ENCODE measurements at regions not wholly inside any gene's neighbourhood (a gene's known extent, or its start where the extent isn't known, plus 50 kb on each side); places are given as distances from the start of the nearest gene placed in this dataset.
A peak's percentile ranks its signal among the peaks of the same experiment; 100 is the strongest.
"Not testable (repeated sequence)": the region's sequence is repeated elsewhere in the genome, so short reads cannot be mapped to it uniquely, and the experiment has no call there.

DNA sequence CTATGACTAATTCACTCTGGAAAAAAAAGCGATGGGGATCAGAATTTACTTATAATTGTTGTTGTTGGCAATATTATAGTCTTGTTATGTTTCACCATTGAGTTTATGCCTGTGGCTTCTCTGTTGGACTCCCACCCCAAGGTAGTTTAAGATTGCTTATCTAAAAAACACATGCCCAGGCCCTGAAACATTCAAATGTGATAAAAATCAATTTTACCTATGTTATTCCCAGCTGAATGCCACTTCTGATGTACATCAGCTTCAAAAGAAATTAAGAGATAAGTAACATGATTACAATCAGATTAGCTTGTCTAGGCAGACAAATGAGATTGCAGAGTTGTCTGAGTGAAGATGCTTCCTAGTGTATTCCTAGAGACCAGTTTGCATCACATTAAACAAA is 484.7 kb downstream of the PCDH7 start:
- DNase-seq = no peak

DNA sequence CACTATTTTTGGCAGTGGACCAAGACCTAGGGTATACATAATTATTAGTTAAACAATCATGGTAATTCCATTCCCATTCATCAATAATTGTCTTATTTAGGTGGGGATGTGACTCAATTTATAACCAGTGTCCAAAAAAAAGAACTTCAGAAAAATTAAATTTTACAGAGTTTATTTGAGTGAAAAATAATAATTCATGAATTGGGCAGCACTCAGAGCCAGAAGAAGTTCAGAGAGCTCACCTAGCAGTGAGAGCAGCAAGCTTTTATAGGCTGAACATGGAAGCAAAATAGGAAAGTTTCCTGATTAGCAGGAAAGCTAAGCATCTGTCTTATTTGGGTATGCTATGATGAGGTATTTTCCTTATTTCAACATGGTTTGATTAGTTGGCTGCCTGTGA is 500.8 kb downstream of the PCDH7 start:
- no peak for DNase-seq

- no peak for DNase-seq
Measured at GRCh38 chr4:31228068-31228467, 507.9 kb downstream of the PCDH7 start.

- no peak for DNase-seq
Measured at GRCh38 chr4:31230594-31230993, 510.4 kb downstream of the PCDH7 start.

- DNase-seq = peak; percentile 66
Measured at GRCh38 chr4:31234494-31234893, 514.3 kb downstream of the PCDH7 start.

GRCh38 chr4:31234901-31235300 is 514.7 kb downstream of the PCDH7 start:
- no peak for DNase-seq

- DNase-seq = peak; percentile 72
Measured at GRCh38 chr4:31236020-31236638, 516.0 kb downstream of the PCDH7 start.

GRCh38 chr4:31236639-31237173 is 516.5 kb downstream of the PCDH7 start:
- no peak for DNase-seq

- DNase-seq = no peak
Measured at GRCh38 chr4:31237233-31237632, 517.1 kb downstream of the PCDH7 start.

DNA sequence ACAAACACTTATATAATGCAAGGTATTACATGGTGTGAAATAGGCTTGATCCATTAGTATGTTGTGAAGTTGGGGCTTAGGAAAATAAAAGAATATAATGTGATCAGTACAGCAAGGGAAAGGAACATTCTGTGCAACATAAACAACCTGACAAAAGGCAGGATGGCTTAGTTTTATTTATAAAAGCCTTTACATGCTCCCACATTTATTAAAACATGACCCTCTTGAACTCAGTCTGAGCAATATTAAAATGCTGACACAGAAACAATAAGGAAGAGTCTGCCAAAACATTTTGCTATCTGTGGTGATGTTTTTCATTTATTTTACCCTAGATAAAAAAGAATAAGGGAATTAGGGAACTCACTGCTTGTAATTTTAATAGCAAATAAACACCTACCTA is 519.7 kb downstream of the PCDH7 start:
- no peak for DNase-seq

DNA sequence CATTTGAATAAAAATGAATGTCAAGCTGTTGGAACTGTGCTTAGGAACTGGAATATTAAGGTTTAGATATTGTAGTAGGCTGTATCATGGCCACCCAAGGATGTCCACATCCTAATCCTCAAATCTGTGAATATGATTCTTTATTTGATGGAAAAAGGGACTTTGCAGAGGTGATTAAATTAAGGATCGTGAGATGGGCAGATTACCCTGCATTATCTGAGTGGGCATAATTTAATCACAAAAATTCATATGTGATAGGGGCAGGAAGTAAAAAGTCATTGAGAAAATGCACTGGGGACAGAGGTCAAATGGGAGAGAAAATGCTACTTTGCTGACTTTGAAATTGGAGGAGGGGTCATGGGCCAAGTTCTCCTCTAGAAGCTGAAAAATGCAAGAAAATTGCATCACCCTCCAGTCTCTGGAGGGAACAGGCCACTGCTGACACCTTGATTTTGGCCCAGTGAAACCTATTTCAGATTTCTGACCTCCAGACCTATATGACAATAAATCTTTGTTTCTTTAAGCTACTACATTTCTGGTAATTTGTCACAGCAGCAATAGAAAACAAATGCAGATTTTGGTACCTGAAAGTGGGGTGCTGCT is 521.4 kb downstream of the PCDH7 start:
- no peak for DNase-seq

DNA sequence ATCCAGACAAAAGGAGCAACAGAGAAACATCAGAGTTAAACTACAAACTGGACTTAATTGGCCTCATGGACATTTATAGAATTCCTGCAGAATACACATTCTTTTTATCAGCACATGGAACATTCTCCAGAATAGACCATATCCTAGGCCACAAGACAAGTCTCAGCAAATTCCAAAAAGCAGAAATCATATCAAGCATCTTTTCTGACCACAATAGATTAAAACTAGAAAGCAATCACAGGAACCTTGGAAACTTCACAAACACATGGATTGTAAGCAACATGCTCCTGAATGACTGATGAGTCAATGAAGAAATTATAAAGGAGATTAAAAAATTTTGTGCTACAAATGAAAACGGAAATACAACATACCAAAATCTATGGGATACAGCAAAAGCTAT is 526.7 kb downstream of the PCDH7 start:
- DNase-seq = no peak

- no peak for DNase-seq
Measured at GRCh38 chr4:31259119-31259518, 539.0 kb downstream of the PCDH7 start.

- DNase-seq = no peak
Measured at GRCh38 chr4:31261632-31262031, 541.5 kb downstream of the PCDH7 start.

DNA sequence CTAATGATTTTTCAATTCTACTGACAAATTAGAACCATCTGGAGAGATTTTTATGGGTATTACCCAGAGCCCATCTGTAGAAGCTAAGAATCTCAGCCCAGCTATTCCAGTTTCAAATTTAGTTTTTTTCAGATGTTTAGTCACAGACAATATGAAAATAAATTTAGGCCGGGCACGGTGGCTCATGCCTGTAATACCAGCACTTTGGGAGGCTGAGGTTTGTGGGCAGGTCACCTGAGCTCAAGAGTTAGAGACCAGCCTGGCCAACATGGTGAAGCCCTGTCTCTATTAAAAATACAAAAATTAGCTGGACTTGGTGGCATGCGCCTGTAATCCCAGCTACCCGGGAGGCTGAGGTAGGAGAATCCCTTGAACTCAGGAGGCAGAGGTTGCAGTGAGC is 545.9 kb downstream of the PCDH7 start:
- DNase-seq = not testable (repeated sequence)

DNA sequence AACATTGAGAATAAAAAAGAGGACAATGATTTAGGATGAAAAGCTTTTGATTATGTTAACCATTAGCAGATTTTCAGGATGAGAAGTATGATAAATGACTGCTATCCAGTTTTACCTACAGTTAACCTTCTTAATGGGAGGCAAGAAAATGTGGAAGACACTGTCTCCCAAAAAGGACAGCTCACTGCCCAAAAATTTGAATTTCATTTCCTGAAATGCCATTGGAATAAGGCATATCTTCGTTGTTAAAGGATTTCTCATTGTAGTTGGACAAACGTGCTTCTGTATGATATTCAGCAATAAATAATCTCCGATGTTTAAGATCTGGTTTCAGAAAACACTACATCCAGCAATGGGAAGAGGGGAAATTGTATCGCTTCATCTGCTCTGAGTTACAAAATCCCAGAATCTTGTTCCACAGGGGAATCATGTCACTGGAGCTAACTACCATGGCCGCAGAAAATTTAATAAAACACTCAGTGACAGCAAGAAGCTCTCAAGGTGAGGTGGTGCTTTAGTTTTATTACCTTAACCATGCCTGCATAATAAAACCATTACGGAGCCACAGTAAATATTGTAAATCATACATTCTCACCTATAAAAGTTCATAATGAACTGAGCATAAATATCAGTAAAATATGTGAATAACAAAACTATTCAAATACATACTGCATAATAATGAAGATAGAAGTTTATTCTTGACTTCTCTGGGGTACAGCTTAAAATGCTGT is 552.3 kb downstream of the PCDH7 start:
- DNase-seq = no peak

GRCh38 chr4:31275906-31276305 is 555.7 kb downstream of the PCDH7 start:
- DNase-seq = no peak

GRCh38 chr4:31283679-31284078 is 563.5 kb downstream of the PCDH7 start:
- no peak for DNase-seq

- DNase-seq = no peak
Measured at GRCh38 chr4:31290836-31291235, 570.7 kb downstream of the PCDH7 start.

DNA sequence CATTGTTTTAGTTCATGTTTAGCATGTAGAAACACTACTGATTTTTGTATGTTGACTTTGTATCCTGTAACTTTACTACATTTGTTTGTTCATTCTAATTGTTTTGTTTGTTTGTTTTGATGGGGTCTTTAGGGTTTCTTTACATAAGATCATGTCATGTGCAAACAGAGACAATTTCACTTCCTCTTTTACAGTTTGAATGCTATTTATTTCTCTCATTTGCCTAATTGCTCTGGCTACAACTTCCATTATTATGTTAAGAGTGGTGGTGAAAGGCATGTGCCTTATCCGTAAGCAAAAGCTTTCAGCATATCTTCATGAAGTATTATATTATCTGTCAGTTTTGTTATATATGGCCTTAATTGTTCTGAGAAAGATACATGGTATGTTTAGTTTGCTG is 571.1 kb downstream of the PCDH7 start:
- no peak for DNase-seq

DNA sequence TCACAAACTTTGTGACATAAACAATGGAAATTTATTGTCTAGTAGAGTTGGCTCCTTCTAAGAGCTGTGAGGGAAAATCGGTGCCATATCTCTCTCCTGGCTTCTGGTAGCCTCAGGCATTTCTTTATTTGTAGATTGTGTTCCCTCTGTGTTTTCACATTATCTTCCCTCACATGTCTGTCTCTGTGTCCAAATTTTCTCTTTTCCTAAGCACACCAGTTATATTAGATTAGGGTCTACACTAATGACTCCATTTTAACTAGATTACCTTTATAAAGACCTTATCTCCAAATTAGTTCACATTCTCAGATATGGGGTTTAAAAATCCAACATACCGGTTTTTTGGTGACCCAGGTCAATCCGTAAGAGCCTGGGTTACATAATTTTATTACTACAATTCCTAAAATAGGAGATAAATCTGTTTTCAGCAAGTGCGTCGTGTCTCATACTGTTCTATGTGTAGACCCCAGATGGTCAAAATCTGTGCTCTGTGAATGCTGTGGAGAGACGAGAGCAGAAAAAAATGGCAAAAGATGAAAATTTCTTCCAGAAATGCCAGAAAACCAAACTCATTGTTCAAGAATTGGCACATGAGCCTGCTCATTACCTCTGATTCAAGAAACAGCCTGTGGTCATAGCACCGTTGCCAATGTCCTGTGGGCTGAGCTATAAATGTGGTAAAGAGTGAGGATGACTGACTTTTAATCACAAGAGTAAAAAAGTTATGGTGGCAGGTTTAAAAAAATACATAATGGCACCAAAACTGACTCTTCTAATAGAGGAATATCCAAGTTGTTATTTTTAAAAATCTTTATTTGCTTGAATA is 574.7 kb downstream of the PCDH7 start:
- no peak for DNase-seq

DNA sequence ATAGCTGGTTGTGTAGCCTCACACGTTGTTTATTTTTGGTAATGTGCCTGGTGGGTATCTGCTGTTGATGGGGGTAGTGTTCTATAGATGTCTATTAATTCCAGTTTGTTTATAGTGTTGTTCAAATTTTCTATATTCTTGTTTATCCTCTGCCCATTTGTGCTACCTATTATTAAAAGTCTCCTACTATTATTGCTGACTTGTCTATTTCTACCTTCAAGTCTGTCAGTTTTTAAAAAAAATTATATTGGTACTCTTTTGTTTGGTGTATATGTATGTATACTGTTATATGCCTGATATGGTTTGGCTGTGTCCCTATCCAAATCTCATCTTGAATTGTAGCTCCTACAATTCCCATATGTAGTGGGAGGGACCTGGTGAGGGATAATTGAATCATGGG is 578.6 kb downstream of the PCDH7 start:
- DNase-seq = no peak

- no peak for DNase-seq
Measured at GRCh38 chr4:31307029-31307428, 586.9 kb downstream of the PCDH7 start.
